ENCODE measurements at regions not wholly inside any gene's neighbourhood (a gene's known extent, or its start where the extent isn't known, plus 50 kb on each side); places are given as distances from the start of the nearest gene placed in this dataset.
"Not testable (repeated sequence)": the region's sequence is repeated elsewhere in the genome, so short reads cannot be mapped to it uniquely, and the experiment has no call there.

DNA sequence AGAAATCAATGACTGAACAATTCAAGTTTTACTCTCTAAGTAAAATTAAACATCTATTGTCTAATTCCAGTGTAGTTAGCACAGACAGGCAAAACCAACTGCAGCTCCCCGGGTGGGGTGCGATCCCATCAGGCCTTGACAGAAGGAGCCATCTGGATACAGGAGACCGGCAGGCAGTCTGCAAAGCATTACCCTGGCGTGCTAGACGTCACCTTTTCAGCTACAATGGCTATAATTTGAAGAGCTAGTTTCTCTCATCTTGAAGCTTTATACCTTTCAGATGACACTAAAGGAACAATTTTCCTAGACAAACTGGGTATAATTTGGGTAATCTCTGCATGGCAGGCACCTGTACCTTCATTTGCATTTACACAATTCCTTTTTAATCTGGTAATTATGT lies 761.5 kb upstream of the SOX11 start:
- no peak for ATAC-seq (ENCODE audit: insufficient read depth, low read depth)
- no peak for TF ChIP-seq EZH2 (IDR thresholded peaks at IDR 0.05; ENCODE audit: borderline replicate concordance, low read depth, low read length, severe bottlenecking)
- TF ChIP-seq, protein P1, sequence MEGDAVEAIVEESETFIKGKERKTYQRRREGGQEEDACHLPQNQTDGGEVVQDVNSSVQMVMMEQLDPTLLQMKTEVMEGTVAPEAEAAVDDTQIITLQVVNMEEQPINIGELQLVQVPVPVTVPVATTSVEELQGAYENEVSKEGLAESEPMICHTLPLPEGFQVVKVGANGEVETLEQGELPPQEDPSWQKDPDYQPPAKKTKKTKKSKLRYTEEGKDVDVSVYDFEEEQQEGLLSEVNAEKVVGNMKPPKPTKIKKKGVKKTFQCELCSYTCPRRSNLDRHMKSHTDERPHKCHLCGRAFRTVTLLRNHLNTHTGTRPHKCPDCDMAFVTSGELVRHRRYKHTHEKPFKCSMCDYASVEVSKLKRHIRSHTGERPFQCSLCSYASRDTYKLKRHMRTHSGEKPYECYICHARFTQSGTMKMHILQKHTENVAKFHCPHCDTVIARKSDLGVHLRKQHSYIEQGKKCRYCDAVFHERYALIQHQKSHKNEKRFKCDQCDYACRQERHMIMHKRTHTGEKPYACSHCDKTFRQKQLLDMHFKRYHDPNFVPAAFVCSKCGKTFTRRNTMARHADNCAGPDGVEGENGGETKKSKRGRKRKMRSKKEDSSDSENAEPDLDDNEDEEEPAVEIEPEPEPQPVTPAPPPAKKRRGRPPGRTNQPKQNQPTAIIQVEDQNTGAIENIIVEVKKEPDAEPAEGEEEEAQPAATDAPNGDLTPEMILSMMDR (IDR thresholded peaks at IDR 0.05; ENCODE audit: borderline replicate concordance, extremely low read depth, low read length, poor library complexity, severe bottlenecking), result no peak

GRCh38 chr2:4931721-4932365 lies 760.3 kb upstream of the SOX11 start:
- no peaks in the 10 kb centered on the region for H4K20me1 ChIP-seq (ENCODE audit: insufficient read depth, low read length)
- DNase-seq, result no peak
- H3K4me1 ChIP-seq (ENCODE audit: insufficient read depth, low read length), result no peaks in the 10 kb centered on the region
- H2AFZ ChIP-seq (ENCODE audit: low read depth, low read length), result no peak overlapping the region
- H3K9me3 ChIP-seq (ENCODE audit: insufficient read depth, low read length, severe bottlenecking), result no peaks in the 10 kb centered on the region
- H3K9ac ChIP-seq (ENCODE audit: low read depth, low read length), result no peak overlapping the region
- no peaks in the 10 kb centered on the region for H3K79me2 ChIP-seq (ENCODE audit: insufficient read depth, low read length)
- H3K36me3 ChIP-seq (ENCODE audit: insufficient read depth, low read length), result no peaks in the 10 kb centered on the region
- H3K27ac ChIP-seq (ENCODE audit: low read length), result no peak overlapping the region
- no peak overlapping the region for H3K4me2 ChIP-seq (ENCODE audit: insufficient read depth, low read length)
- no peaks in the 10 kb centered on the region for H3K27me3 ChIP-seq (ENCODE audit: insufficient read depth, low read length, poor library complexity)
- ATAC-seq (ENCODE audit: insufficient read depth, low read depth), result no peak
- H3K4me3 ChIP-seq (ENCODE audit: low read depth in 1 of 2, low read length in 2 of 2), result no peak overlapping the region
- TF ChIP-seq, protein P1 (IDR thresholded peaks at IDR 0.05; ENCODE audit: borderline replicate concordance, extremely low read depth, low read length, poor library complexity, severe bottlenecking), result no peak

More for the DNA sequence above, 761.5 kb upstream of the SOX11 start:
- Histone ChIP-seq H3K27ac (ENCODE audit: low read length) (no peak overlapping the region), H2AFZ (ENCODE audit: low read depth, low read length) (no peak overlapping the region), H3K9ac (ENCODE audit: low read depth, low read length) (no peak overlapping the region), H3K36me3 (ENCODE audit: insufficient read depth, low read length) (no peaks in the 10 kb centered on the region), H3K27me3 (ENCODE audit: insufficient read depth, low read length, poor library complexity) (no peaks in the 10 kb centered on the region), H3K79me2 (ENCODE audit: insufficient read depth, low read length) (no peaks in the 10 kb centered on the region), H4K20me1 (ENCODE audit: insufficient read depth, low read length) (no peaks in the 10 kb centered on the region), H3K4me3 (ENCODE audit: low read depth in 1 of 2, low read length in 2 of 2) (no peak overlapping the region), H3K9me3 (ENCODE audit: insufficient read depth, low read length, severe bottlenecking) (no peaks in the 10 kb centered on the region), H3K4me2 (ENCODE audit: insufficient read depth, low read length) (no peak overlapping the region), H3K4me1 (ENCODE audit: insufficient read depth, low read length) (no peaks in the 10 kb centered on the region)
- DNase-seq, result no peak

GRCh38 chr2:4935291-4935690 lies 756.9 kb upstream of the SOX11 start:
- H4K20me1 ChIP-seq (ENCODE audit: insufficient read depth, low read length); H3K9me3 ChIP-seq (ENCODE audit: insufficient read depth, low read length, severe bottlenecking); H3K79me2 ChIP-seq (ENCODE audit: insufficient read depth, low read length); H2AFZ ChIP-seq (ENCODE audit: low read depth, low read length); ATAC-seq (ENCODE audit: insufficient read depth, low read depth); DNase-seq; H3K27ac ChIP-seq (ENCODE audit: low read length); H3K36me3 ChIP-seq (ENCODE audit: insufficient read depth, low read length); H3K4me1 ChIP-seq (ENCODE audit: insufficient read depth, low read length); H3K27me3 ChIP-seq (ENCODE audit: insufficient read depth, low read length, poor library complexity); H3K9ac ChIP-seq (ENCODE audit: low read depth, low read length); H3K4me3 ChIP-seq (ENCODE audit: low read depth in 1 of 2, low read length in 2 of 2); H3K4me2 ChIP-seq (ENCODE audit: insufficient read depth, low read length): not testable (repeated sequence)

- no peaks in the 10 kb centered on the region for H3K4me1 ChIP-seq (ENCODE audit: insufficient read depth, low read length)
- H3K9me3 ChIP-seq (ENCODE audit: insufficient read depth, low read length, severe bottlenecking), result no peaks in the 10 kb centered on the region
Observed at GRCh38 chr2:4937550-4937949, 754.6 kb upstream of the SOX11 start.

More at GRCh38 chr2:4937550-4937949, 754.6 kb upstream of the SOX11 start:
- no peaks in the 10 kb centered on the region for H4K20me1 ChIP-seq (ENCODE audit: insufficient read depth, low read length)
- no peak overlapping the region for H3K4me2 ChIP-seq (ENCODE audit: insufficient read depth, low read length)
- no peaks in the 10 kb centered on the region for H3K79me2 ChIP-seq (ENCODE audit: insufficient read depth, low read length)
- H2AFZ ChIP-seq (ENCODE audit: low read depth, low read length), result no peak overlapping the region
- H3K9ac ChIP-seq (ENCODE audit: low read depth, low read length), result no peak overlapping the region
- no peak overlapping the region for H3K4me3 ChIP-seq (ENCODE audit: low read depth in 1 of 2, low read length in 2 of 2)
- DNase-seq (no peak), ATAC-seq (ENCODE audit: insufficient read depth, low read depth) (no peak)
- TF ChIP-seq, protein P1 (IDR thresholded peaks at IDR 0.05; ENCODE audit: borderline replicate concordance, extremely low read depth, low read length, poor library complexity, severe bottlenecking), result no peak
- TF ChIP-seq EZH2 (IDR thresholded peaks at IDR 0.05; ENCODE audit: borderline replicate concordance, low read depth, low read length, severe bottlenecking), result no peak
- H3K27me3 ChIP-seq (ENCODE audit: insufficient read depth, low read length, poor library complexity), result no peaks in the 10 kb centered on the region
- no peak overlapping the region for H3K27ac ChIP-seq (ENCODE audit: low read length)
- no peaks in the 10 kb centered on the region for H3K36me3 ChIP-seq (ENCODE audit: insufficient read depth, low read length)

All from DND-41 (cell line).